Keratinocyte (primary cell): ENCODE measurements at regions not wholly inside any gene's neighbourhood (a gene's known extent, or its start where the extent isn't known, plus 50 kb on each side); places are given as distances from the start of the nearest gene placed in this dataset.

Experiments
- DNase-seq: peaks from one replicate; pipeline ENCODE4 v3.0.0-alpha.2; 2011; ENCODE audit warnings: low read depth, missing footprints, low spot score
- FAIRE-seq: peaks from 2 replicates; lab custom pipeline; 2011; peaks lifted over from hg19 to GRCh38; lab: Jason Lieb, UNC
- H2AFZ ChIP-seq: 2 replicates; pipeline ENCODE4 v1.6.0; 2012; ENCODE audit warnings: low read length, control low read depth, inconsistent platforms; ENCODE audit not compliant: control insufficient read depth
- H3K27ac ChIP-seq: 2 replicates; pipeline ENCODE4 v1.5.1; 2011; ENCODE audit warnings: low read length; ENCODE audit not compliant: control insufficient read depth, insufficient read depth
- H3K27me3 ChIP-seq: 3 replicates; pipeline ENCODE4 v1.6.0; 2011; ENCODE audit warnings: low read length; ENCODE audit not compliant: control insufficient read depth, insufficient read depth; ENCODE audit errors: extremely low read depth
- H3K36me3 ChIP-seq, 2 experiments: 2 replicates in 1 of 2; 3 replicates in 1 of 2; pipeline ENCODE4 v1.5.1; 2011; ENCODE audit warnings: low read length in 2 of 2, mild to moderate bottlenecking in 1 of 2; ENCODE audit not compliant: control insufficient read depth in 2 of 2, insufficient read depth in 2 of 2; ENCODE audit errors: extremely low read depth in 1 of 2
- H3K4me1 ChIP-seq: 3 replicates; pipeline ENCODE4 v1.5.1; 2011; ENCODE audit warnings: low read length; ENCODE audit not compliant: control insufficient read depth, insufficient read depth; ENCODE audit errors: extremely low read depth
- H3K4me2 ChIP-seq: 3 replicates; pipeline ENCODE4 v1.6.0; 2011; ENCODE audit warnings: low read depth, low read length; ENCODE audit not compliant: control insufficient read depth, insufficient read depth; ENCODE audit errors: extremely low read depth
- H3K4me3 ChIP-seq, 3 experiments: fragments of 200-600 bp in 1 of 3; sonication (generic) in 1 of 3; 2 replicates in 2 of 3; 3 replicates in 1 of 3; pipeline ENCODE4 v1.5.1; 2011 to 2016; ENCODE audit warnings: low read length in 3 of 3, mild to moderate bottlenecking in 3 of 3, control low read depth in 2 of 3, inconsistent platforms in 1 of 3, low read depth in 1 of 3, mixed read lengths in 1 of 3, mixed run types in 1 of 3, moderate library complexity in 1 of 3; ENCODE audit not compliant: control insufficient read depth in 2 of 3, insufficient read depth in 2 of 3; ENCODE audit errors: extremely low read depth in 1 of 3
- H3K79me2 ChIP-seq: 2 replicates; pipeline ENCODE4 v1.6.0; 2012; ENCODE audit warnings: low read length; ENCODE audit not compliant: control insufficient read depth, insufficient read depth
- H3K9ac ChIP-seq: 3 replicates; pipeline ENCODE4 v1.6.0; 2011; ENCODE audit warnings: low read length; ENCODE audit not compliant: control insufficient read depth, insufficient read depth; ENCODE audit errors: extremely low read depth
- H3K9me1 ChIP-seq: 3 replicates; pipeline ENCODE4 v1.6.0; 2011; ENCODE audit warnings: low read length; ENCODE audit not compliant: control insufficient read depth, insufficient read depth; ENCODE audit errors: extremely low read depth
- H3K9me3 ChIP-seq: 2 replicates; pipeline ENCODE4 v1.5.1; 2012; ENCODE audit warnings: low read depth, low read length; ENCODE audit not compliant: control insufficient read depth
- H4K20me1 ChIP-seq: 3 replicates; pipeline ENCODE4 v1.6.0; 2011; ENCODE audit warnings: low read length; ENCODE audit not compliant: control insufficient read depth, insufficient read depth; ENCODE audit errors: extremely low read depth
- EZH2 ChIP-seq: IDR thresholded peaks from one replicate; pipeline ENCODE4 v1.6.1; 2012; ENCODE audit warnings: inconsistent platforms, mild to moderate bottlenecking, low read length, moderate library complexity
- dilution Hi-C: fragments of 300-500 bp; cut with MboI; formaldehyde crosslinking; loops from one replicate; pipeline ENCODE4 v1.7.0; 2020; ENCODE audit warnings: low sequenced_read_pairs; ENCODE audit not compliant: extremely low pct_ligation_motif_present
- TF ChIP-seq, protein P1 (sequence below), 3 experiments: IDR thresholded peaks in 1 of 3; conservative IDR thresholded peaks in 1 of 3; optimal IDR thresholded peaks in 1 of 3; 2 replicates in 2 of 3; 3 replicates in 1 of 3; pipeline versions ENCODE3 to v1.5.1; 2011; ENCODE audit warnings: low read length in 3 of 3, mild to moderate bottlenecking in 3 of 3, moderate library complexity in 2 of 3, control low read depth in 1 of 3, inconsistent platforms in 1 of 3; ENCODE audit not compliant: insufficient read depth in 2 of 3; ENCODE audit errors: extremely low read depth in 1 of 3

DNA sequence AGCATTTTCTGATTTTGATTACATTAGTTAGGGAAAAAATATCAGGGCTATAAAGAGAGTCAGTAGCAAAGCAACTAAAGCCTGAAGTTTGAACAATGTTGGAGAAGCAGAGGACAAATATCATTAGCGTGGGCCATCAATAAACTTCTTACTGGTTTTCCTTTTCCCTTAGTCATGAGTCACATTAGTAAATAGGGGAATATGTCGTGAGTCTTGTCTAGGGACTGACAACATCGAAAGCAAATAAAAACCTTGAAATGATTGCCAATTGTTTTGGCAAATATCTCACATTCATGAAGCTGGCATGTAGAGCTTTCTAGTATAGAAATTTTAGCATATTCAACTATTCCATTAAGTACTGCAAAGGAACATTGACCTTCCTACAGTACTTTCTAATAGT, 806.0 kb upstream of the SORCS1 start:
- FAIRE-seq (no peak), DNase-seq (no peak)
- Histone ChIP-seq H3K9ac (no peak overlapping the region), H3K27me3 (no peaks in the 10 kb centered on the region), H3K79me2 (no peaks in the 10 kb centered on the region), H3K27ac (no peak overlapping the region), H4K20me1 (no peaks in the 10 kb centered on the region), H3K4me3 (no peak overlapping the region), H2AFZ (no peak overlapping the region), H3K9me3 (no peaks in the 10 kb centered on the region), H3K4me1 (no peaks in the 10 kb centered on the region), H3K36me3 (no peaks in the 10 kb centered on the region), H3K9me1 (no peaks in the 10 kb centered on the region), H3K4me2 (no peak overlapping the region)
- TF ChIP-seq EZH2: no peak
- dilution Hi-C loops: no loop called here

DNA sequence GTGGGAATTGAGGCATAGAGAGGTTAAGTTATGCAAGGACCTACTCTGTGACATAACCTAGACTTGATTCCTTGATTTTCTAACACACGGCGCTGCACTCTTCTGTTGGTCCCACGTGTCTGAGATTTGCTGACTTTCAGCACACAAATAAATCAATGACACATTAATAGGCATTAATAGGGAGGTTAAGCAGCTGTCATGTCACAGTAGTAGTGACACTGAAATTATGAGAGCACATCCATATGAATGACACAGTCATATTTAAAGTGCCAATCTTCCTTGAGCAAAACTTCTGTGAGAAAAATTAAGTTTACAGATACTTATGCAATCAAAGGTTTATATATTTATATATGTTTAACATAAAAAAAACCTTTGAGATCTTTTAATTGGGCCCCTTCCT, 805.4 kb upstream of the SORCS1 start:
- no peak overlapping the region for H3K27ac ChIP-seq
- H3K9ac ChIP-seq: no peak overlapping the region
- no peaks in the 10 kb centered on the region for H3K9me1 ChIP-seq
- FAIRE-seq: no peak
- no peaks in the 10 kb centered on the region for H4K20me1 ChIP-seq
- no peaks in the 10 kb centered on the region for H3K79me2 ChIP-seq
- TF ChIP-seq, protein P1, sequence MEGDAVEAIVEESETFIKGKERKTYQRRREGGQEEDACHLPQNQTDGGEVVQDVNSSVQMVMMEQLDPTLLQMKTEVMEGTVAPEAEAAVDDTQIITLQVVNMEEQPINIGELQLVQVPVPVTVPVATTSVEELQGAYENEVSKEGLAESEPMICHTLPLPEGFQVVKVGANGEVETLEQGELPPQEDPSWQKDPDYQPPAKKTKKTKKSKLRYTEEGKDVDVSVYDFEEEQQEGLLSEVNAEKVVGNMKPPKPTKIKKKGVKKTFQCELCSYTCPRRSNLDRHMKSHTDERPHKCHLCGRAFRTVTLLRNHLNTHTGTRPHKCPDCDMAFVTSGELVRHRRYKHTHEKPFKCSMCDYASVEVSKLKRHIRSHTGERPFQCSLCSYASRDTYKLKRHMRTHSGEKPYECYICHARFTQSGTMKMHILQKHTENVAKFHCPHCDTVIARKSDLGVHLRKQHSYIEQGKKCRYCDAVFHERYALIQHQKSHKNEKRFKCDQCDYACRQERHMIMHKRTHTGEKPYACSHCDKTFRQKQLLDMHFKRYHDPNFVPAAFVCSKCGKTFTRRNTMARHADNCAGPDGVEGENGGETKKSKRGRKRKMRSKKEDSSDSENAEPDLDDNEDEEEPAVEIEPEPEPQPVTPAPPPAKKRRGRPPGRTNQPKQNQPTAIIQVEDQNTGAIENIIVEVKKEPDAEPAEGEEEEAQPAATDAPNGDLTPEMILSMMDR (optimal IDR thresholded peaks at IDR 0.05 in 1 of 3, IDR thresholded peaks at IDR 0.05 in 1 of 3, conservative IDR thresholded peaks at IDR 0.05 in 1 of 3; ENCODE audit: extremely low read depth in 1 of 3, insufficient read depth in 2 of 3, low read length in 3 of 3): no peak
- TF ChIP-seq EZH2: no peak
- dilution Hi-C loops: no loop called here
- H3K27me3 ChIP-seq: no peaks in the 10 kb centered on the region
- H3K4me3 ChIP-seq: no peak overlapping the region
- no peak for DNase-seq
- H3K36me3 ChIP-seq: no peaks in the 10 kb centered on the region
- no peaks in the 10 kb centered on the region for H3K9me3 ChIP-seq
- H2AFZ ChIP-seq: no peak overlapping the region
- no peaks in the 10 kb centered on the region for H3K4me1 ChIP-seq
- no peak overlapping the region for H3K4me2 ChIP-seq

DNA sequence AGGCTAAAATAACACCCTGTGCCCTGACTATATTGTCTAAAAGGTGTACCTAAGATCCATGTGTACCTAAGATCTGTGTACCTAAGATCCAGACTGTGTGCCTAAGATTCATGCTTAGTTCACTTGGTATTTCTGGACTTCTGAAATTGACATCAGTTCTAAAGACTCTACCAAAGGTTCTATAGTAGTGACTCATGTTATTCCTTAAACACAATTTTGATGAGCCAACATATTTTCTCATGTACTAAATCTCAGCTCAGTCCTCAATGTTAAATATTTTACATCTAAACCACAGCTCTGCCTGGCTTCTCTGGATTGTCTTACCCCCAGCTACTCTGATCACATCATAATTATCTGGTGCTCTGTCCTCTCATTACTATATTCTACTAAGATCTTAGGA, 802.3 kb upstream of the SORCS1 start:
- no peak for FAIRE-seq
- no peak overlapping the region for H3K27ac ChIP-seq
- H3K9ac ChIP-seq: no peak overlapping the region
- H3K4me2 ChIP-seq: no peak overlapping the region
- H3K4me3 ChIP-seq: no peak overlapping the region
- TF ChIP-seq, protein P1 (optimal IDR thresholded peaks at IDR 0.05 in 1 of 3, IDR thresholded peaks at IDR 0.05 in 1 of 3, conservative IDR thresholded peaks at IDR 0.05 in 1 of 3; ENCODE audit: extremely low read depth in 1 of 3, insufficient read depth in 2 of 3, low read length in 3 of 3): no peak
- TF ChIP-seq EZH2: no peak
- H4K20me1 ChIP-seq: no peaks in the 10 kb centered on the region
- H2AFZ ChIP-seq: no peak overlapping the region
- H3K79me2 ChIP-seq: no peaks in the 10 kb centered on the region
- DNase-seq: no peak
- no peaks in the 10 kb centered on the region for H3K9me3 ChIP-seq
- no peaks in the 10 kb centered on the region for H3K4me1 ChIP-seq
- no peaks in the 10 kb centered on the region for H3K36me3 ChIP-seq
- H3K27me3 ChIP-seq: no peaks in the 10 kb centered on the region
- dilution Hi-C loops: no loop called here
- H3K9me1 ChIP-seq: no peaks in the 10 kb centered on the region
